AG09309 (cell line): ENCODE measurements at regions not wholly inside any gene's neighbourhood (a gene's known extent, or its start where the extent isn't known, plus 50 kb on each side); places are given as distances from the start of the nearest gene placed in this dataset.

ENCODE experiments used
- DNase-seq: peaks from one replicate; pipeline ENCODE4 v3.0.0-alpha.2; 2010; ENCODE audit warnings: low read depth
- H3K4me3 ChIP-seq: 2 replicates; pipeline ENCODE4 v1.5.1; 2011; ENCODE audit warnings: mild to moderate bottlenecking, low read depth, low read length, moderate library complexity; ENCODE audit not compliant: control insufficient read depth
- TF ChIP-seq, protein P1 (sequence below): IDR thresholded peaks from 2 replicates; pipeline ENCODE4 v1.5.1; 2011; ENCODE audit warnings: mild to moderate bottlenecking, low read depth, low read length, inconsistent platforms; ENCODE audit not compliant: insufficient read depth, control insufficient read depth; ENCODE audit errors: missing control alignments

DNA sequence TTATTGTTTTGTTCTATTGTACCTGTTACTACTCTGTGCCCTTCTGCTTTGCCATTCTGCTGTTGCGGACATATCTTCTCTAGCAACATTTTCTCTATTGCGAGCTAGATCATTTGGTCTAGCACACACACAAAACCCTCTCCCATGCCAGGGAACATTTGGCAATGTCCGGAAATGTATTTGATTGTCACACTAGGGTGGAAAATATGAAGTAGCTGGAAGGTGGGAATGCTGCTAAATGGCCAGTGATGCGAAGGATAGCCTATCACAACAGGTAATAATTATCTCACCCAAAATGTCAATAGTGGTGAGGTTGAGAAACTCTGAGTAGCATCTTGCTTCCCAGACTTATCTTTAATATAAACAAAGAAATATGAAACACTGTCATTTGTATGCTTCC lies 331.9 kb downstream of the HTR1B start:
- TF ChIP-seq, protein P1, sequence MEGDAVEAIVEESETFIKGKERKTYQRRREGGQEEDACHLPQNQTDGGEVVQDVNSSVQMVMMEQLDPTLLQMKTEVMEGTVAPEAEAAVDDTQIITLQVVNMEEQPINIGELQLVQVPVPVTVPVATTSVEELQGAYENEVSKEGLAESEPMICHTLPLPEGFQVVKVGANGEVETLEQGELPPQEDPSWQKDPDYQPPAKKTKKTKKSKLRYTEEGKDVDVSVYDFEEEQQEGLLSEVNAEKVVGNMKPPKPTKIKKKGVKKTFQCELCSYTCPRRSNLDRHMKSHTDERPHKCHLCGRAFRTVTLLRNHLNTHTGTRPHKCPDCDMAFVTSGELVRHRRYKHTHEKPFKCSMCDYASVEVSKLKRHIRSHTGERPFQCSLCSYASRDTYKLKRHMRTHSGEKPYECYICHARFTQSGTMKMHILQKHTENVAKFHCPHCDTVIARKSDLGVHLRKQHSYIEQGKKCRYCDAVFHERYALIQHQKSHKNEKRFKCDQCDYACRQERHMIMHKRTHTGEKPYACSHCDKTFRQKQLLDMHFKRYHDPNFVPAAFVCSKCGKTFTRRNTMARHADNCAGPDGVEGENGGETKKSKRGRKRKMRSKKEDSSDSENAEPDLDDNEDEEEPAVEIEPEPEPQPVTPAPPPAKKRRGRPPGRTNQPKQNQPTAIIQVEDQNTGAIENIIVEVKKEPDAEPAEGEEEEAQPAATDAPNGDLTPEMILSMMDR = no peak
- H3K4me3 ChIP-seq = no peak overlapping the region
- no peak for DNase-seq

DNA sequence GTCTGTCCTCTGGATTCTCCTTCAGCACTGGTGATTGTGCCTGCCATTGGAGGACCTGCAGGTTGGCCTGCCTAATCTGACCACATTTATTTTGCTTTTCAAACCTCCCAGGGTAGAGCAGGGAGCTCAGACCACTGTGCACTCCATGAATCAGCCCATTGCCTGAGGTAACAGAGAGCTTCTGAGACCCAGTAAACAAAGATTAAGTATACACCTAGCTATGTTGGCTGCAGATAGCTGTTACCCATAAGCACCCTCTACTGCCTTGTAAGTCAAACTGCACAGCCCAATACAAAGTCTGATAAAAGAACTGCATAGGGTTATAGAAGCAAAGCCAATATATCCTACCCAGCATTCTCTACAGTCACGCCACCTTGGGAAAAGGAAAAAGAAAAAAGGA lies 338.7 kb downstream of the HTR1B start:
- TF ChIP-seq, protein P1 = peak; percentile 33
- DNase-seq = peak; percentile 5
- no peak overlapping the region for H3K4me3 ChIP-seq

DNA sequence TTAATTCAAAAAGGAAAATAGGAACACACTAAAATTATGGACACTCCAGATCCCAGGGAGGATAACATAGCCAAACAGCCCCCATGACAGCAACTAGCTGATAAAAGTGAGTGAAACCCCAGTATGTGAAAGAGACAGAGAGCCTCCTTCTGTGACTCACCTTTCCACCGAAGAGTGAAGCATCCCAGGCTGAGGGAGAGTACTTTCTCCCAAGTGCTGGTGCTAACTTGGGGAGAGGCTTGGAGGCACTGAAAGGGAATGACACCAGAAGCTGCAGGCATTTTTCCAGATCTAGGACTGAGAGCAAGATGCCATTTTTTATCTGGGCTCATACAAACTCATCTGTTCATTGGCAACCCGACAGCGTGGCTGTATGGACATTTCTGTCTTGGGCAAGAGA lies 339.8 kb downstream of the HTR1B start:
- DNase-seq = no peak
- H3K4me3 ChIP-seq = no peak overlapping the region
- TF ChIP-seq, protein P1 = no peak

DNA sequence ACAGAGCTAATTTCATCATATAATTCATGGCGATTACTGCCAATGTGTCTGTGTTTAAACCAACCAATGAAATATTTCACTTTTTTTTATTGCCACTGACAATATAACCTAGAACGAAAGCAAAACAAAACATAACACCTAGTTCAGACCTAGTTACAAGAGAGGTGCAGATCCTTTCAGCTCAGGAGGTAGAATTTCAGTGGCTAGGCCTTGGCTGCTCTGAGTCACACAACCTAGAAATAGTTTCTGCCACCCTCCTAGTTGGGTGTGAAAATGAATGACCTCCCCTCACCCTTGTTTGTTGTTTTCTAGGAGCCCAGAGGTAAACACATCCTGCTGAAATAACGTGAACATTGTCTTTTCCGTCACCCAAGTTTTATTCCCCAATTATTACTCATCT lies 356.3 kb downstream of the HTR1B start:
- TF ChIP-seq, protein P1 = no peak
- H3K4me3 ChIP-seq = no peak overlapping the region
- no peak for DNase-seq

DNA sequence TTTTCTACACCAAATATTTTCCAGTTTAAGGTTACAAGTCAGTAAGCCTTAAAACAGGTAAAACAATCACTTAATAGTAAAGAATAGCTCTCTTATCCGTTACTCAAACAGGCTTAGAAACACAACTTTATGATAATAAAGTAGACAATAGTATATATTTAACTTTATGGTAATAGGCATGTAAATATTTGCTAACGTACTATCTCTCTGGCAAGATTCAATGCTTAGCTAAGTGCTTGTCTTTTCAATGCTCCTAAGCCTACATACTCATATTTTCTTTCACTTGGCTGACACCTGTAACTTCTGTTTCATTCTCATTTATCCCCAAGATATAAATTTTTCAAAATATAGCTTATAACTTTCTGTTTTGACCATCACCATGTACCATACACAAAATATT lies 358.2 kb downstream of the HTR1B start:
- DNase-seq = no peak
- H3K4me3 ChIP-seq = no peak overlapping the region
- TF ChIP-seq, protein P1 = no peak

DNA sequence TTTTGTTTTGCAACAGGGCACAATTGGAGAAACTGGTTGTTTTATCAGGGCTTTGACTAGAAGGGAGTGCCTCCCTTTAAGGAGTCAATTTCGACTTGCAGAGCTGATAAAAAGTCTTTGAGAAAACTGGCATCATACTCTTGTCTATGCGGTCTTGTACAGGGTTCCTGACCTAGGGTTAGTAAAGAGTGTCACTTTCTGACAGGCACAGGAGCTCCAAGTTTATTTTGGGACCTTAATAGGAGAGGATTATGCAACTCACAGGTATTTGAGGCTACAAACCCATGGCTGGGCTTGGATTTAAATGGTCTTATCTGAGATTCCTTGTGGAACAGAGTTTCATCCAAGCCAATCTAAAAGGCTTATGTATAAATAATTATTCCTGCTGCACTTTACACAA lies 365.4 kb downstream of the HTR1B start:
- no peak for DNase-seq
- TF ChIP-seq, protein P1 = no peak
- no peak overlapping the region for H3K4me3 ChIP-seq
